Transverse colon (tissue), 4 donors: ENCODE measurements at regions not wholly inside any gene's neighbourhood (a gene's known extent, or its start where the extent isn't known, plus 50 kb on each side); places are given as distances from the start of the nearest gene placed in this dataset.

Source experiments
- POLR2AphosphoS5 ChIP-seq, 3 donors: sonication (generic); formaldehyde crosslinking; IDR thresholded peaks; one replicate each; pipeline ENCODE4 v1.6.1; 2016; ENCODE audit warnings: antibody characterized with exemption in 3 of 3
- TF ChIP-seq, protein P1 (sequence below), 5 experiments: fragments of 200-600 bp in 3 of 5; fragments of 450-650 bp in 2 of 5; sonication (generic) in 3 of 5; IDR thresholded peaks; 1 replicate in 2 of 5; 2 replicates in 3 of 5; pipeline ENCODE4 v1.5.1; 2016 to 2017; ENCODE audit warnings: antibody characterized with exemption in 5 of 5, inconsistent platforms in 3 of 5, mild to moderate bottlenecking in 2 of 5, moderate library complexity in 1 of 5

DNA sequence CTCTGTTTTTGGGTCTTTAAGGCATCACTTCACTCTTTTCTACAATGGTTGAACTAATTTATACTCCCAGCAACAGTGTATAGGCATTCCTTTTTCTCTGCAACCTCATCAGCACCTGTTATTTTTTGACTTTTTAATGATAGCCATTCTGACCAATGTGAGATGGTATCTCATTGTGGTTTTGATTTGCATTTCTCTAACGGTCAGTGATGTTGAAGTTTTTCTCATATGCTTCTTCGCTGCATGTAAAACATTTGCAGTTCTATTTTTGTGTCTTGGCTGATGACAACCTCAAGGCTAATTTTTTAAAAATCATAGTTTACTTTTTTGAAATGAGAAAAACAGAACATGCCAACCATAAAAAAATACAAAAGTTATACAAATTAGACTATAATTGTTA lies 258.2 kb upstream of the EDNRB start:
- TF ChIP-seq, protein P1, sequence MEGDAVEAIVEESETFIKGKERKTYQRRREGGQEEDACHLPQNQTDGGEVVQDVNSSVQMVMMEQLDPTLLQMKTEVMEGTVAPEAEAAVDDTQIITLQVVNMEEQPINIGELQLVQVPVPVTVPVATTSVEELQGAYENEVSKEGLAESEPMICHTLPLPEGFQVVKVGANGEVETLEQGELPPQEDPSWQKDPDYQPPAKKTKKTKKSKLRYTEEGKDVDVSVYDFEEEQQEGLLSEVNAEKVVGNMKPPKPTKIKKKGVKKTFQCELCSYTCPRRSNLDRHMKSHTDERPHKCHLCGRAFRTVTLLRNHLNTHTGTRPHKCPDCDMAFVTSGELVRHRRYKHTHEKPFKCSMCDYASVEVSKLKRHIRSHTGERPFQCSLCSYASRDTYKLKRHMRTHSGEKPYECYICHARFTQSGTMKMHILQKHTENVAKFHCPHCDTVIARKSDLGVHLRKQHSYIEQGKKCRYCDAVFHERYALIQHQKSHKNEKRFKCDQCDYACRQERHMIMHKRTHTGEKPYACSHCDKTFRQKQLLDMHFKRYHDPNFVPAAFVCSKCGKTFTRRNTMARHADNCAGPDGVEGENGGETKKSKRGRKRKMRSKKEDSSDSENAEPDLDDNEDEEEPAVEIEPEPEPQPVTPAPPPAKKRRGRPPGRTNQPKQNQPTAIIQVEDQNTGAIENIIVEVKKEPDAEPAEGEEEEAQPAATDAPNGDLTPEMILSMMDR (IDR thresholded peaks at IDR 0.05) = no peak
- no peak for TF ChIP-seq POLR2AphosphoS5 (IDR thresholded peaks at IDR 0.05)
